ENCODE measurements at regions not wholly inside any gene's neighbourhood (a gene's known extent, or its start where the extent isn't known, plus 50 kb on each side); places are given as distances from the start of the nearest gene placed in this dataset.

- TF ChIP-seq, protein P1, sequence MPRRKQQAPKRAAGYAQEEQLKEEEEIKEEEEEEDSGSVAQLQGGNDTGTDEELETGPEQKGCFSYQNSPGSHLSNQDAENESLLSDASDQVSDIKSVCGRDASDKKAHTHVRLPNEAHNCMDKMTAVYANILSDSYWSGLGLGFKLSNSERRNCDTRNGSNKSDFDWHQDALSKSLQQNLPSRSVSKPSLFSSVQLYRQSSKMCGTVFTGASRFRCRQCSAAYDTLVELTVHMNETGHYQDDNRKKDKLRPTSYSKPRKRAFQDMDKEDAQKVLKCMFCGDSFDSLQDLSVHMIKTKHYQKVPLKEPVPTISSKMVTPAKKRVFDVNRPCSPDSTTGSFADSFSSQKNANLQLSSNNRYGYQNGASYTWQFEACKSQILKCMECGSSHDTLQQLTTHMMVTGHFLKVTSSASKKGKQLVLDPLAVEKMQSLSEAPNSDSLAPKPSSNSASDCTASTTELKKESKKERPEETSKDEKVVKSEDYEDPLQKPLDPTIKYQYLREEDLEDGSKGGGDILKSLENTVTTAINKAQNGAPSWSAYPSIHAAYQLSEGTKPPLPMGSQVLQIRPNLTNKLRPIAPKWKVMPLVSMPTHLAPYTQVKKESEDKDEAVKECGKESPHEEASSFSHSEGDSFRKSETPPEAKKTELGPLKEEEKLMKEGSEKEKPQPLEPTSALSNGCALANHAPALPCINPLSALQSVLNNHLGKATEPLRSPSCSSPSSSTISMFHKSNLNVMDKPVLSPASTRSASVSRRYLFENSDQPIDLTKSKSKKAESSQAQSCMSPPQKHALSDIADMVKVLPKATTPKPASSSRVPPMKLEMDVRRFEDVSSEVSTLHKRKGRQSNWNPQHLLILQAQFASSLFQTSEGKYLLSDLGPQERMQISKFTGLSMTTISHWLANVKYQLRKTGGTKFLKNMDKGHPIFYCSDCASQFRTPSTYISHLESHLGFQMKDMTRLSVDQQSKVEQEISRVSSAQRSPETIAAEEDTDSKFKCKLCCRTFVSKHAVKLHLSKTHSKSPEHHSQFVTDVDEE (CRISPR knock-in tag; IDR thresholded peaks at IDR 0.05), result no peak
- no peak for TF ChIP-seq SNAI2 (CRISPR knock-in tag; IDR thresholded peaks at IDR 0.05)
- no peak for TF ChIP-seq OSR1 (CRISPR knock-in tag; IDR thresholded peaks at IDR 0.05)
- no peak for TF ChIP-seq ARNTL (CRISPR knock-in tag; IDR thresholded peaks at IDR 0.05; ENCODE audit: borderline replicate concordance, low read depth)
- no peak for TF ChIP-seq ZNF70 (CRISPR knock-in tag; IDR thresholded peaks at IDR 0.05)
These were observed 53.8 kb upstream of the PCDH15 start (continued) for GRCh38 chr10:54854843-54855242.

DNA sequence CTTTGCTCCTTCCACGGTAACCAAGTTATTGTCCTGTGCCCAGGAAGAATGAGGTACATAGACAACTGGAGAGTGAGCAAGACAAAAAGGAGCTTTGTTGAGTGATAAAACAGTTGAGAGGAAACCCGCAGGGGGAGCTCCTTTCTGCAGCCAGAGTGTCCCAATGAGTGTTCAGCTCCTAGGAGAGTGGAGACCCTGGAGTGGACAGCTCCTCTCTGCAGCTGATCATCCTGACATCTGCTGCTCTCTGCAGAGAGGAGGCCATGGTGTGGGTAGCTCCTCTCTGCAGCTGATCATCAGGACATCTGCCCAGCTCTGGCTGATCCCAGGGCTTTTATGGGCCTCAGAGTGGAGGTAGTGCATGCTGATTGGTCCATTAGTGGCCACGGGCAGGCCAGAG is 53.4 kb upstream of the PCDH15 start:
- no peak for ATAC-seq

DNA sequence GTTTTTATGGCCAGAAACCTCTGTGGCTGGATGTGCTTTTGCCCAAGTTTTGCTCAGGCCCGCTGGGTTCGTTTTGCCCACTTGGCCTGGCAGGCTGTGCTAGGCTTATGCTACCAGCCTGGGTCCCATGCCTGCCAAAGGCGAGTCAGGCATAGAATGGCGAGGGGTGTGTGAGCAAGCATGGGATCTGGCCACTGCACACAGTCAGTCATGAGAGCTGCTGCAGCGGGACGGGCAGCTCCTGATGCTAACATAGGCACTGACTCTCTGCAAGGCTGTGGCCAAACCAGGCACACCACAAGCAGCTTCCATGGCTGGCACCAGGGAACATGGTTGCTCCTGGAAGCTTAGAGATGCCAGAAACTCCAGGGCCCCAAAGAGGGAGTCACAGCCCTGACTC is 52.9 kb upstream of the PCDH15 start:
- ATAC-seq, result no peak
- TF ChIP-seq ZNF70 (CRISPR knock-in tag; IDR thresholded peaks at IDR 0.05) (no peak), TCF4 (CRISPR knock-in tag; IDR thresholded peaks at IDR 0.05; ENCODE audit: borderline replicate concordance) (no peak), PATZ1 (CRISPR knock-in tag; IDR thresholded peaks at IDR 0.05; ENCODE audit: borderline replicate concordance) (no peak), RARB (CRISPR knock-in tag; IDR thresholded peaks at IDR 0.05) (no peak)
- TF ChIP-seq, protein P1 (CRISPR knock-in tag; IDR thresholded peaks at IDR 0.05), result no peak

More for the DNA sequence above, 53.4 kb upstream of the PCDH15 start:
- TF ChIP-seq SNAI2 (CRISPR knock-in tag; IDR thresholded peaks at IDR 0.05), result no peak
- no peak for TF ChIP-seq CREB5 (CRISPR knock-in tag; IDR thresholded peaks at IDR 0.05; ENCODE audit: low read depth)
- no peak for TF ChIP-seq BACH2 (CRISPR knock-in tag; IDR thresholded peaks at IDR 0.05; ENCODE audit: borderline replicate concordance)
- no peak for TF ChIP-seq PPARA (CRISPR knock-in tag; IDR thresholded peaks at IDR 0.05; ENCODE audit: borderline replicate concordance)
- TF ChIP-seq ZNF8 (CRISPR knock-in tag; IDR thresholded peaks at IDR 0.05), result no peak
- TF ChIP-seq GLIS3 (CRISPR knock-in tag; IDR thresholded peaks at IDR 0.05), result no peak
